Activated naive CD4-positive, alpha-beta T cell treated with anti-CD3 and anti-CD28 coated beads, Interleukin-2, amount 50 U/mL, for 24 hours (primary cell): ENCODE measurements at regions not wholly inside any gene's neighbourhood (a gene's known extent, or its start where the extent isn't known, plus 50 kb on each side); places are given as distances from the start of the nearest gene placed in this dataset.

Source experiments
- H3K27ac Mint-ChIP-seq: one replicate; pipeline ENCODE4 v1.8.0; 2021; ENCODE audit warnings: mild to moderate bottlenecking, mixed read lengths
- H3K27me3 Mint-ChIP-seq: one replicate; pipeline ENCODE4 v1.8.0; 2021; ENCODE audit warnings: mixed read lengths
- H3K36me3 Mint-ChIP-seq: one replicate; pipeline ENCODE4 v1.8.0; 2021; ENCODE audit warnings: mixed read lengths
- H3K4me1 Mint-ChIP-seq: one replicate; pipeline ENCODE4 v1.8.0; 2021; ENCODE audit warnings: mixed read lengths
- H3K4me3 Mint-ChIP-seq: one replicate; pipeline ENCODE4 v1.8.0; 2021; ENCODE audit warnings: mild to moderate bottlenecking, mixed read lengths
- H3K9me3 Mint-ChIP-seq: one replicate; pipeline ENCODE4 v1.8.0; 2021; ENCODE audit warnings: mixed read lengths

- no peaks in the 10 kb centered on the region for H3K9me3 Mint-ChIP-seq
- no peak overlapping the region for H3K27ac Mint-ChIP-seq
- peaks cover 4% of the 10 kb centered on the region for H3K27me3 Mint-ChIP-seq
- H3K4me1 Mint-ChIP-seq = no peaks in the 10 kb centered on the region
- H3K36me3 Mint-ChIP-seq = no peaks in the 10 kb centered on the region
- no peak overlapping the region for H3K4me3 Mint-ChIP-seq
These were observed 85.5 kb upstream of the FRMD1 start for GRCh38 chr6:168164462-168165061.

- H3K27me3 Mint-ChIP-seq = peaks cover 4% of the 10 kb centered on the region
These were observed 84.2 kb upstream of the FRMD1 start for GRCh38 chr6:168163096-168163731.

GRCh38 chr6:168162366-168162765, 83.4 kb upstream of the FRMD1 start:
- no peaks in the 10 kb centered on the region for H3K4me1 Mint-ChIP-seq
- no peaks in the 10 kb centered on the region for H3K9me3 Mint-ChIP-seq
- H3K27me3 Mint-ChIP-seq = peaks cover 5% of the 10 kb centered on the region
- H3K4me3 Mint-ChIP-seq = no peak overlapping the region
- H3K36me3 Mint-ChIP-seq = no peaks in the 10 kb centered on the region
- no peak overlapping the region for H3K27ac Mint-ChIP-seq

More at GRCh38 chr6:168163096-168163731, 84.2 kb upstream of the FRMD1 start:
- no peaks in the 10 kb centered on the region for H3K36me3 Mint-ChIP-seq
- no peaks in the 10 kb centered on the region for H3K4me1 Mint-ChIP-seq
- H3K27ac Mint-ChIP-seq = no peak overlapping the region
- no peaks in the 10 kb centered on the region for H3K9me3 Mint-ChIP-seq
- no peak overlapping the region for H3K4me3 Mint-ChIP-seq

- no peaks in the 10 kb centered on the region for H3K9me3 Mint-ChIP-seq
- H3K4me3 Mint-ChIP-seq = no peak overlapping the region
- H3K27ac Mint-ChIP-seq = no peak overlapping the region
- peaks cover 5% of the 10 kb centered on the region for H3K27me3 Mint-ChIP-seq
- no peaks in the 10 kb centered on the region for H3K36me3 Mint-ChIP-seq
- no peaks in the 10 kb centered on the region for H3K4me1 Mint-ChIP-seq
These were observed 82.3 kb upstream of the FRMD1 start for GRCh38 chr6:168161371-168161750.

- no peak overlapping the region for H3K27ac Mint-ChIP-seq
- no peaks in the 10 kb centered on the region for H3K4me1 Mint-ChIP-seq
- H3K27me3 Mint-ChIP-seq = peaks cover 5% of the 10 kb centered on the region
- no peak overlapping the region for H3K4me3 Mint-ChIP-seq
- no peaks in the 10 kb centered on the region for H3K9me3 Mint-ChIP-seq
- H3K36me3 Mint-ChIP-seq = no peaks in the 10 kb centered on the region
These were observed 81.7 kb upstream of the FRMD1 start for GRCh38 chr6:168160506-168161370.

- no peak overlapping the region for H3K27ac Mint-ChIP-seq
- no peaks in the 10 kb centered on the region for H3K4me1 Mint-ChIP-seq
- H3K36me3 Mint-ChIP-seq = no peaks in the 10 kb centered on the region
- no peak overlapping the region for H3K4me3 Mint-ChIP-seq
- H3K27me3 Mint-ChIP-seq = peaks cover 3% of the 10 kb centered on the region
- H3K9me3 Mint-ChIP-seq = no peaks in the 10 kb centered on the region
These were observed 80.5 kb upstream of the FRMD1 start for GRCh38 chr6:168159506-168159905.

- Mint-ChIP-seq H3K36me3 (no peaks in the 10 kb centered on the region), H3K9me3 (no peaks in the 10 kb centered on the region), H3K27me3 (peaks cover 3% of the 10 kb centered on the region), H3K4me3 (no peak overlapping the region), H3K4me1 (no peaks in the 10 kb centered on the region), H3K27ac (no peak overlapping the region)
These were observed 80.0 kb upstream of the FRMD1 start for GRCh38 chr6:168158980-168159349.

GRCh38 chr6:168158213-168158979, 79.4 kb upstream of the FRMD1 start:
- peaks cover 3% of the 10 kb centered on the region for H3K27me3 Mint-ChIP-seq
- H3K36me3 Mint-ChIP-seq = no peaks in the 10 kb centered on the region
- H3K9me3 Mint-ChIP-seq = no peaks in the 10 kb centered on the region
- H3K27ac Mint-ChIP-seq = no peak overlapping the region
- H3K4me1 Mint-ChIP-seq = no peaks in the 10 kb centered on the region
- H3K4me3 Mint-ChIP-seq = no peak overlapping the region

- Mint-ChIP-seq H3K27ac (no peak overlapping the region), H3K4me3 (no peak overlapping the region), H3K9me3 (no peaks in the 10 kb centered on the region), H3K4me1 (no peaks in the 10 kb centered on the region), H3K27me3 (peaks cover 2% of the 10 kb centered on the region), H3K36me3 (no peaks in the 10 kb centered on the region)
These were observed 78.5 kb upstream of the FRMD1 start for GRCh38 chr6:168157272-168158212.

GRCh38 chr6:168156742-168157265, 77.8 kb upstream of the FRMD1 start:
- Mint-ChIP-seq H3K9me3 (no peaks in the 10 kb centered on the region), H3K4me3 (no peak overlapping the region), H3K4me1 (no peaks in the 10 kb centered on the region), H3K36me3 (no peaks in the 10 kb centered on the region), H3K27me3 (peaks cover 2% of the 10 kb centered on the region), H3K27ac (no peak overlapping the region)

- H3K4me3 Mint-ChIP-seq = no peak overlapping the region
- no peaks in the 10 kb centered on the region for H3K9me3 Mint-ChIP-seq
- no peaks in the 10 kb centered on the region for H3K4me1 Mint-ChIP-seq
- H3K36me3 Mint-ChIP-seq = no peaks in the 10 kb centered on the region
- no peak overlapping the region for H3K27ac Mint-ChIP-seq
- H3K27me3 Mint-ChIP-seq = peaks cover 2% of the 10 kb centered on the region
These were observed 77.1 kb upstream of the FRMD1 start for GRCh38 chr6:168155821-168156741.

GRCh38 chr6:168155193-168155592, 76.2 kb upstream of the FRMD1 start:
- Mint-ChIP-seq H3K4me3 (no peak overlapping the region), H3K9me3 (no peaks in the 10 kb centered on the region), H3K36me3 (no peaks in the 10 kb centered on the region), H3K4me1 (no peaks in the 10 kb centered on the region), H3K27ac (no peak overlapping the region), H3K27me3 (peaks cover 2% of the 10 kb centered on the region)

- no peak overlapping the region for H3K4me3 Mint-ChIP-seq
- H3K27ac Mint-ChIP-seq = no peak overlapping the region
- no peaks in the 10 kb centered on the region for H3K36me3 Mint-ChIP-seq
- H3K9me3 Mint-ChIP-seq = no peaks in the 10 kb centered on the region
- no peaks in the 10 kb centered on the region for H3K4me1 Mint-ChIP-seq
- peaks cover 2% of the 10 kb centered on the region for H3K27me3 Mint-ChIP-seq
These were observed 75.4 kb upstream of the FRMD1 start for GRCh38 chr6:168154263-168154917.
